Naive thymus-derived CD8-positive, alpha-beta T cell (primary cell): ENCODE measurements at regions not wholly inside any gene's neighbourhood (a gene's known extent, or its start where the extent isn't known, plus 50 kb on each side); places are given as distances from the start of the nearest gene placed in this dataset.

Experiments
- ATAC-seq, 2 donors: fragments of 150-1000 bp; cut with Tn5 transposase in 1 of 2; sonication (Bioruptor Pico), chemical (Tn5 transposase) in 1 of 2; 1 replicate in 1 of 2; 2 replicates in 1 of 2; pipeline ENCODE4 v1.10.0; 2021; ENCODE audit warnings: mild to moderate bottlenecking in 2 of 2, moderate library complexity in 2 of 2
- POLR2A ChIA-PET: fragments of 350-600 bp; sonication (Branson Sonifier 250); formaldehyde crosslinking; loops from one replicate; lab custom pipeline; 2021; ENCODE audit warnings: antibody characterized with exemption; lab: Charles Lee
- DNase-seq, 10 donors: peaks; one replicate each; pipeline versions ENCODE4 v3.0.0 to v3.0.0-alpha.2; 2020 to 2022
- H3K27ac Mint-ChIP-seq, 10 donors: one replicate each; pipeline ENCODE4 v1.8.0; 2020 to 2022; ENCODE audit warnings: mild to moderate bottlenecking in 10 of 10, mixed read lengths in 10 of 10, moderate library complexity in 4 of 10, inconsistent platforms in 1 of 10
- H3K27me3 Mint-ChIP-seq, 5 donors: one replicate each; pipeline ENCODE4 v1.8.0; 2021 to 2022; ENCODE audit warnings: mixed read lengths in 5 of 5
- H3K36me3 Mint-ChIP-seq, 3 donors: one replicate each; pipeline ENCODE4 v1.8.0; 2020 to 2022; ENCODE audit warnings: mixed read lengths in 3 of 3, mild to moderate bottlenecking in 2 of 3, inconsistent platforms in 1 of 3
- H3K4me1 Mint-ChIP-seq, 4 donors: one replicate each; pipeline ENCODE4 v1.8.0; 2021 to 2022; ENCODE audit warnings: mixed read lengths in 4 of 4
- H3K4me3 Mint-ChIP-seq, 10 donors: one replicate each; pipeline ENCODE4 v1.8.0; 2020 to 2022; ENCODE audit warnings: mild to moderate bottlenecking in 10 of 10, mixed read lengths in 10 of 10, moderate library complexity in 6 of 10, inconsistent platforms in 1 of 10
- H3K9me3 Mint-ChIP-seq, 9 donors: one replicate each; pipeline ENCODE4 v1.8.0; 2020 to 2022; ENCODE audit warnings: mixed read lengths in 9 of 9, mild to moderate bottlenecking in 3 of 9, inconsistent platforms in 1 of 9, moderate library complexity in 1 of 9

- Mint-ChIP-seq H3K9me3 (peaks cover 0 to 4% (median 0%) of the 10 kb centered on the region in 9 donors), H3K36me3 (no peaks in the 10 kb centered on the region), H3K4me1 (peaks cover 0 to 1% (median 0%) of the 10 kb centered on the region in 4 donors), H3K27me3 (peaks cover 0 to 7% (median 2%) of the 10 kb centered on the region in 5 donors), H3K4me3 (no peak overlapping the region), H3K27ac (no peak overlapping the region)
- ATAC-seq = no peak
- POLR2A ChIA-PET = no interaction called here
- DNase-seq = no peak
Measured at GRCh38 chr7:11297764-11298163, 324.1 kb downstream of the PHF14 start.

- POLR2A ChIA-PET = no interaction called here
- peaks cover 0 to 1% (median 0%) of the 10 kb centered on the region in 4 donors for H3K4me1 Mint-ChIP-seq
- DNase-seq = no peak
- peaks cover 0 to 7% (median 2%) of the 10 kb centered on the region in 5 donors for H3K27me3 Mint-ChIP-seq
- H3K4me3 Mint-ChIP-seq = no peak overlapping the region
- no peaks in the 10 kb centered on the region for H3K36me3 Mint-ChIP-seq
- ATAC-seq = no peak
- peaks cover 0 to 4% (median 0%) of the 10 kb centered on the region in 9 donors for H3K9me3 Mint-ChIP-seq
- H3K27ac Mint-ChIP-seq = no peak overlapping the region
Measured at GRCh38 chr7:11298220-11298619, 324.5 kb downstream of the PHF14 start.

- Mint-ChIP-seq H3K4me3 (no peak overlapping the region), H3K27me3 (peaks cover 0 to 7% (median 2%) of the 10 kb centered on the region in 5 donors), H3K27ac (no peak overlapping the region), H3K36me3 (no peaks in the 10 kb centered on the region), H3K9me3 (peaks cover 0 to 4% (median 0%) of the 10 kb centered on the region in 9 donors), H3K4me1 (peaks cover 0 to 1% (median 0%) of the 10 kb centered on the region in 4 donors)
- ATAC-seq (no peak), DNase-seq (no peak)
- POLR2A ChIA-PET = no interaction called here
Measured at GRCh38 chr7:11300241-11300640, 326.6 kb downstream of the PHF14 start.

- H3K27me3 Mint-ChIP-seq = peaks cover 0 to 7% (median 2%) of the 10 kb centered on the region in 5 donors
- POLR2A ChIA-PET = no interaction called here
- H3K4me1 Mint-ChIP-seq = peaks cover 0 to 1% (median 0%) of the 10 kb centered on the region in 4 donors
- no peak for DNase-seq
- peaks cover 0 to 4% (median 0%) of the 10 kb centered on the region in 9 donors for H3K9me3 Mint-ChIP-seq
- no peak overlapping the region for H3K27ac Mint-ChIP-seq
- no peak for ATAC-seq
- no peaks in the 10 kb centered on the region for H3K36me3 Mint-ChIP-seq
- H3K4me3 Mint-ChIP-seq = no peak overlapping the region
Measured at GRCh38 chr7:11302121-11302520, 328.4 kb downstream of the PHF14 start.

- H3K27me3 Mint-ChIP-seq = peaks cover 0 to 4% (median 0%) of the 10 kb centered on the region in 5 donors
- H3K4me3 Mint-ChIP-seq = no peak overlapping the region
- no peak for DNase-seq
- no peak overlapping the region for H3K27ac Mint-ChIP-seq
- POLR2A ChIA-PET = no interaction called here
- no peaks in the 10 kb centered on the region for H3K36me3 Mint-ChIP-seq
- ATAC-seq = no peak
- peaks cover 0 to 2% (median 0%) of the 10 kb centered on the region in 9 donors for H3K9me3 Mint-ChIP-seq
- H3K4me1 Mint-ChIP-seq = no peaks in the 10 kb centered on the region
Measured at GRCh38 chr7:11313801-11314200, 340.1 kb downstream of the PHF14 start.

GRCh38 chr7:11315666-11316258 lies 342.1 kb downstream of the PHF14 start:
- POLR2A ChIA-PET = no interaction called here
- peaks cover 0 to 4% (median 0%) of the 10 kb centered on the region in 5 donors for H3K27me3 Mint-ChIP-seq
- H3K4me1 Mint-ChIP-seq = no peaks in the 10 kb centered on the region
- ATAC-seq (no peak), DNase-seq (no peak)
- no peaks in the 10 kb centered on the region for H3K9me3 Mint-ChIP-seq
- no peak overlapping the region for H3K4me3 Mint-ChIP-seq
- H3K36me3 Mint-ChIP-seq = no peaks in the 10 kb centered on the region
- no peak overlapping the region for H3K27ac Mint-ChIP-seq

GRCh38 chr7:11317766-11318165 lies 344.1 kb downstream of the PHF14 start:
- no peak overlapping the region for H3K4me3 Mint-ChIP-seq
- DNase-seq = no peak
- peaks cover 0 to 7% (median 2%) of the 10 kb centered on the region in 5 donors for H3K27me3 Mint-ChIP-seq
- ATAC-seq = no peak
- H3K9me3 Mint-ChIP-seq = peaks cover 0 to 3% (median 0%) of the 10 kb centered on the region in 9 donors
- H3K36me3 Mint-ChIP-seq = no peaks in the 10 kb centered on the region
- POLR2A ChIA-PET = no interaction called here
- H3K27ac Mint-ChIP-seq = no peak overlapping the region
- H3K4me1 Mint-ChIP-seq = no peaks in the 10 kb centered on the region

GRCh38 chr7:11319491-11320274 lies 346.0 kb downstream of the PHF14 start:
- H3K4me1 Mint-ChIP-seq = no peaks in the 10 kb centered on the region
- POLR2A ChIA-PET = no interaction called here

More at GRCh38 chr7:11319491-11320274, 346.0 kb downstream of the PHF14 start:
- ATAC-seq (no peak), DNase-seq (no peak)
- Mint-ChIP-seq H3K4me3 (no peak overlapping the region), H3K27ac (no peak overlapping the region), H3K27me3 (peaks cover 0 to 6% (median 2%) of the 10 kb centered on the region in 5 donors), H3K9me3 (peaks cover 0 to 3% (median 0%) of the 10 kb centered on the region in 9 donors), H3K36me3 (no peaks in the 10 kb centered on the region)
